ENCODE measurements at regions not wholly inside any gene's neighbourhood (a gene's known extent, or its start where the extent isn't known, plus 50 kb on each side); places are given as distances from the start of the nearest gene placed in this dataset.
A peak's percentile ranks its signal among the peaks of the same experiment; 100 is the strongest.

DNA sequence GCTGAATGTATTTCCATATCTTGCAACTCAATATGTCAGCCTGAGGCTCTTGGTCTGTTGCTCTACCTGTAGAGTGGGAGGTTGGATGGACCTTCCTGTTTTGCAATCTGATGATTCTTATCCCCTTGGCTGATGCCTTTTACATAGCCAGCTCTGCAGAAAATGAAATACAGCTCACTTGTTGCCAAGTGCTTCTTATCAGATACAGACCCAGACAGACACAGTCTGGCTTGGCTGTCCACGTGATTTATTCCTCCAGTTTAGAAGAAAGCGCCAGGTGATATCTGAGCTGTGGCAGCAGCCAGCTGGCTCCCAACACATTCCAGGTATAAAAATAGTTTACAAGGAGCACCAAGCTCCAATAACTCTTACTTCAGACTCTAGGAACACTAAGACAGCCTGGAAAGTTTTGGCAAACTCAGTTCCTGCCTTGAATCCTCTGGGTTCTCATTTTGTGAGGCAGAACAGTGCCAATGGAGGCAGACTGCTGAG is 479.2 kb upstream of the USP24 start:
- WGBS = 74% methylated on average over 2 of the region's 2 CpGs
- Histone ChIP-seq H3K27me3 (no peaks in the 10 kb centered on the region), H3K4me1 (peaks cover 12% of the 10 kb centered on the region), H3K9me3 (no peaks in the 10 kb centered on the region), H3K36me3 (no peaks in the 10 kb centered on the region), H3K4me3 (no peak overlapping the region), H3K27ac (no peak overlapping the region)
- DNase-seq (ENCODE audit: low spot score in 2 of 2) = no peak
- TF ChIP-seq POLR2A (IDR thresholded peaks at IDR 0.05) = no peak
- no peak for TF ChIP-seq EP300 (IDR thresholded peaks at IDR 0.05)

DNA sequence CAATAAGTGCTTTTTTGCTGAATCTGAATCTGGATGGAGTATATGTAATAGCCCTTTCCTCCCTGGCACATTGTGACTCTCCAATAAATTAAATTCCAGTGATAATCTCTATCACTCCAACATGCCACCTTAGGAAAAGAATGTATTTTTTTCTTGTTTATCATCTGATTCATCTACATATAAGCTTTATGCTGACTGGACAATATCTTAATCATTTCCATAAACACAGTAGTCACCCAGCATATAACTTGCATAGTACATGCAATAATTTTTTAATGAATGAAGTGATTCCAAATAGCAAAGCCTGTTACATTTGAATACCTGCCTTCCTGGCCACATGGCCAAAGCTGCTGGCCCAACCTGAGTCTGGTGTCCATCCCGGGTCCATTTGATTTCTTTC is 477.6 kb upstream of the USP24 start:
- 100% methylated on average over 1 of the region's 1 CpG for WGBS
- no peak overlapping the region for H3K27ac ChIP-seq
- no peaks in the 10 kb centered on the region for H3K9me3 ChIP-seq
- no peak for DNase-seq (ENCODE audit: low spot score in 2 of 2)
- TF ChIP-seq EP300 (IDR thresholded peaks at IDR 0.05) = no peak
- H3K27me3 ChIP-seq = no peaks in the 10 kb centered on the region
- H3K4me1 ChIP-seq = peaks cover 12% of the 10 kb centered on the region
- no peak overlapping the region for H3K4me3 ChIP-seq
- H3K36me3 ChIP-seq = no peaks in the 10 kb centered on the region

DNA sequence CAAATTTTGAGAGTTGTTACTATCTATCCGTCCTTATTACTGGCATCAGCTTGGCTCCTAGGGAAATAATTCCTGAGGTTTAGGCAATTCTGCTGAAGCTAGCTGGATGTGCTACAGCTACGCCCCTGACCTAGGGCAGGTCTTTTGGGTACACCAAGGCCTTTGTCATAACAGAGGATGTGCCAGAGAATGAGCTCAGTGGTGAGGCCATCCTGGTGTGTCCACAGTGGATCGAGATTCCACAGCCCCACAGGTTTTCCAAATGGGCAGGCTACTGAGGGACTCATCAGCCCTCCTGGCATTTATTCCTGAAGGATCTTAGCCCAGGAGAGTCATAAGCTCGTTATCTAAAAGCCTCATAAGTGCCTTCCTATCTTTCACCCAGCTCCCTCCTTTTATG is 475.2 kb upstream of the USP24 start:
- 62% methylated on average over 4 of the region's 4 CpGs for WGBS

DNA sequence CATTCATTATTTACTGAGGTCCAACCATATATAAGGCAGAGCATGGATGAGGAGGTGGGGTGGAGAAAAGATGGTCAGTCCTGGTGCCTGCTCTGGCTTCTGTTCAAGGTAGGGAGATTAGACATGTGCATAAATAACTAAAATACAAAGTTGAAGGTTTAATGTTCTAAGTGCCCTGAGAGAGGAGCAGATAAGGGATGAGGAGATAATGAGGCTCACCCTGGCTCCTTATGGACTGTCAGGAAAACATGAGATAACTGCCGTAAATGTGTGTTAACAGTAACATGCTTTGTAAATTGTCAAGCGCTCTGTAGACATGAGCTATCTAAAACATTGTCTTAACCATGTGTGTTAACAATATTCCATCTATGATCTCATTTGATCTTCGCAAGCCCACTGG is 474.6 kb upstream of the USP24 start:
- H3K9me3 ChIP-seq = no peaks in the 10 kb centered on the region
- no peak overlapping the region for H3K27ac ChIP-seq
- TF ChIP-seq POLR2AphosphoS5 (IDR thresholded peaks at IDR 0.05) (no peak), EP300 (IDR thresholded peaks at IDR 0.05) (no peak), POLR2A (IDR thresholded peaks at IDR 0.05) (no peak)
- TF ChIP-seq, protein P1, sequence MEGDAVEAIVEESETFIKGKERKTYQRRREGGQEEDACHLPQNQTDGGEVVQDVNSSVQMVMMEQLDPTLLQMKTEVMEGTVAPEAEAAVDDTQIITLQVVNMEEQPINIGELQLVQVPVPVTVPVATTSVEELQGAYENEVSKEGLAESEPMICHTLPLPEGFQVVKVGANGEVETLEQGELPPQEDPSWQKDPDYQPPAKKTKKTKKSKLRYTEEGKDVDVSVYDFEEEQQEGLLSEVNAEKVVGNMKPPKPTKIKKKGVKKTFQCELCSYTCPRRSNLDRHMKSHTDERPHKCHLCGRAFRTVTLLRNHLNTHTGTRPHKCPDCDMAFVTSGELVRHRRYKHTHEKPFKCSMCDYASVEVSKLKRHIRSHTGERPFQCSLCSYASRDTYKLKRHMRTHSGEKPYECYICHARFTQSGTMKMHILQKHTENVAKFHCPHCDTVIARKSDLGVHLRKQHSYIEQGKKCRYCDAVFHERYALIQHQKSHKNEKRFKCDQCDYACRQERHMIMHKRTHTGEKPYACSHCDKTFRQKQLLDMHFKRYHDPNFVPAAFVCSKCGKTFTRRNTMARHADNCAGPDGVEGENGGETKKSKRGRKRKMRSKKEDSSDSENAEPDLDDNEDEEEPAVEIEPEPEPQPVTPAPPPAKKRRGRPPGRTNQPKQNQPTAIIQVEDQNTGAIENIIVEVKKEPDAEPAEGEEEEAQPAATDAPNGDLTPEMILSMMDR (IDR thresholded peaks at IDR 0.05) = no peak
- H3K27me3 ChIP-seq = no peaks in the 10 kb centered on the region
- H3K36me3 ChIP-seq = no peaks in the 10 kb centered on the region
- H3K4me1 ChIP-seq = peaks cover 9% of the 10 kb centered on the region
- 94% methylated on average over 3 of the region's 3 CpGs for WGBS
- H3K4me3 ChIP-seq = no peak overlapping the region
- DNase-seq (ENCODE audit: low spot score in 2 of 2) = no peak

More for the DNA sequence above, 475.2 kb upstream of the USP24 start:
- Histone ChIP-seq H3K9me3 (no peaks in the 10 kb centered on the region), H3K4me1 (peaks cover 12% of the 10 kb centered on the region), H3K27ac (no peak overlapping the region), H3K4me3 (no peak overlapping the region), H3K27me3 (no peaks in the 10 kb centered on the region), H3K36me3 (no peaks in the 10 kb centered on the region)
- peak in 1 of 2 donors; percentile 69 for DNase-seq (ENCODE audit: low spot score in 2 of 2)
- TF ChIP-seq POLR2A (IDR thresholded peaks at IDR 0.05) (no peak), POLR2AphosphoS5 (IDR thresholded peaks at IDR 0.05) (no peak), EP300 (IDR thresholded peaks at IDR 0.05) (no peak)
- TF ChIP-seq, protein P1 (IDR thresholded peaks at IDR 0.05) = no peak

DNA sequence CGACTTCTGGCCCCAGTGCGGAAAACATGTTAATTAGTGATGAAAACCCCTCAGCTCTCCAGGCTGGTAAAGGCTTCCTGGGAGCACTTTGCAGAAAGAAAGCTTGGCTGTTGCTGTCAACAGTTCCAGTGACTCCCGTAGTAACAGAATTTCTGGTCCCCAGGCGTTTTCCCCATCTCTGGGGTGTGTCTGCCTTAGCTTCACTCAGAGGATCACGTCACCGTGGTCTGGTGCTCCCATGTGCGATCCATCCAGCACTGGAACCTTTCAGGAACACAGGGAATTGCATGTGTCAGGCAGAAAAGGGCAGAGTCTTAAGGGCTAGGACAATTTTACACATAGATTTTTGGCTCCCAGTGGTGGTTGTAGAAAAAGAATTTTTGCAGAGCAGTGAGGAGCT is 470.4 kb upstream of the USP24 start:
- H3K27me3 ChIP-seq = no peaks in the 10 kb centered on the region
- WGBS = 53% methylated on average over 7 of the region's 7 CpGs
- DNase-seq (ENCODE audit: low spot score in 2 of 2) = peak in 1 of 2 donors; percentile 83
- no peak overlapping the region for H3K27ac ChIP-seq
- no peak for TF ChIP-seq POLR2AphosphoS5 (IDR thresholded peaks at IDR 0.05)
- TF ChIP-seq EP300 (IDR thresholded peaks at IDR 0.05) = no peak
- no peak for TF ChIP-seq POLR2A (IDR thresholded peaks at IDR 0.05)
- TF ChIP-seq, protein P1 (IDR thresholded peaks at IDR 0.05) = no peak
- no peaks in the 10 kb centered on the region for H3K36me3 ChIP-seq
- H3K4me1 ChIP-seq = no peaks in the 10 kb centered on the region
- H3K4me3 ChIP-seq = no peak overlapping the region
- H3K9me3 ChIP-seq = no peaks in the 10 kb centered on the region

DNA sequence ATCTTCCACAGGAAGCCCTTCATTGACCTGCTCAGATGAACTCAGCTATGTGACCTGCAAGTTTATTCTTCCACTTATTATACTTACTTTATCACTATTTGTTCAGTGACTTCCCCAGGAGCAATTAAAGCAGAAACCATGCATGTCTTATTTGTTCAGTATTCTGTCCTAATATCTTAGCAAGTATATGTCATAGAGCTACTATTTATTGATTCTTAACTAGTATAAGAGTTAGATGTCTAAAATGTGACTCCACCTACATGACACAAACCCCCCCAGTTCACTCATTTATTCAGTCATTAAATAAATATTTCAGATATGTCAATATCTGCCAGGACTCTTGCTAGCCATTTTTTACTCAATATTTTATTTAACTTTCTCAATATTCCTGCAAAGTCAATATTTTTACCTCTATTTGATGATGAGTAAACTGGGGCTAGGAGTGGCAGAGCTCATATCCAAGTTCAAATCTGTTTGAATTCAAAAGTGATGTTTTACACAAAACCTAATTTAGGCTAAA is 469.0 kb upstream of the USP24 start:
- Histone ChIP-seq H3K27ac (no peak overlapping the region), H3K9me3 (no peaks in the 10 kb centered on the region), H3K27me3 (no peaks in the 10 kb centered on the region), H3K36me3 (no peaks in the 10 kb centered on the region), H3K4me3 (no peak overlapping the region), H3K4me1 (no peaks in the 10 kb centered on the region)
- DNase-seq (ENCODE audit: low spot score in 2 of 2) = no peak
- TF ChIP-seq POLR2AphosphoS5 (IDR thresholded peaks at IDR 0.05) (no peak), EP300 (IDR thresholded peaks at IDR 0.05) (no peak), POLR2A (IDR thresholded peaks at IDR 0.05) (no peak)
- TF ChIP-seq, protein P1 (IDR thresholded peaks at IDR 0.05) = no peak

Measured in suprapubic skin (tissue), 4 donors.